GM12874 (cell line): ENCODE measurements at regions not wholly inside any gene's neighbourhood (a gene's known extent, or its start where the extent isn't known, plus 50 kb on each side); places are given as distances from the start of the nearest gene placed in this dataset.

Experiments used
- CTCF ChIP-seq: IDR thresholded peaks from 2 replicates; pipeline ENCODE4 v1.5.1; 2011; ENCODE audit warnings: low read depth, mild to moderate bottlenecking, control low read depth, low read length, moderate library complexity; ENCODE audit not compliant: insufficient read depth

- TF ChIP-seq CTCF: no peak
These were observed 204.8 kb downstream of the KLF12 start for GRCh38 chr13:73929287-73929932.

GRCh38 chr13:73924607-73925006 lies 209.6 kb downstream of the KLF12 start:
- TF ChIP-seq CTCF: no peak

GRCh38 chr13:73922493-73923393 lies 211.5 kb downstream of the KLF12 start:
- TF ChIP-seq CTCF: no peak

- no peak for TF ChIP-seq CTCF
These were observed 215.5 kb downstream of the KLF12 start for GRCh38 chr13:73918691-73919090.

GRCh38 chr13:73913751-73914518 lies 220.3 kb downstream of the KLF12 start:
- no peak for TF ChIP-seq CTCF

- no peak for TF ChIP-seq CTCF
These were observed 221.0 kb downstream of the KLF12 start for GRCh38 chr13:73913079-73913740.
